H9 (cell line): ENCODE measurements at regions not wholly inside any gene's neighbourhood (a gene's known extent, or its start where the extent isn't known, plus 50 kb on each side); places are given as distances from the start of the nearest gene placed in this dataset.

ENCODE experiments used
- DNase-seq: peaks from one replicate; pipeline ENCODE4 v3.0.0-alpha.2; 2017
- H2AFZ ChIP-seq: one replicate; pipeline ENCODE4 v1.6.1; 2013; ENCODE audit warnings: mild to moderate bottlenecking, low read length, control low read depth, moderate library complexity
- H2AK5ac ChIP-seq: 2 replicates; pipeline ENCODE4 v1.6.1; 2013; ENCODE audit warnings: low read length, control low read depth, mixed read lengths; ENCODE audit not compliant: insufficient read length
- H2BK120ac ChIP-seq: one replicate; pipeline ENCODE4 v1.6.1; 2013; ENCODE audit warnings: low read depth, mild to moderate bottlenecking, low read length, control low read depth, inconsistent platforms; ENCODE audit not compliant: poor library complexity, severe bottlenecking
- H2BK12ac ChIP-seq: 2 replicates; pipeline ENCODE4 v1.6.1; 2013; ENCODE audit warnings: low read length, control low read depth, mixed read lengths, low read depth; ENCODE audit not compliant: insufficient read length
- H2BK15ac ChIP-seq: 2 replicates; pipeline ENCODE4 v1.6.1; 2013; ENCODE audit warnings: low read depth, low read length, control low read depth
- H2BK20ac ChIP-seq: one replicate; pipeline ENCODE4 v1.6.1; 2013; ENCODE audit warnings: low read depth, mild to moderate bottlenecking, low read length, control low read depth, inconsistent platforms; ENCODE audit not compliant: poor library complexity, severe bottlenecking
- H2BK5ac ChIP-seq: 2 replicates; pipeline ENCODE4 v1.6.1; 2013; ENCODE audit warnings: low read length, control low read depth, mixed read lengths; ENCODE audit not compliant: insufficient read length
- H3K14ac ChIP-seq: 2 replicates; pipeline ENCODE4 v1.6.1; 2013; ENCODE audit warnings: low read length, control low read depth; ENCODE audit not compliant: insufficient read depth
- H3K18ac ChIP-seq: 2 replicates; pipeline ENCODE4 v1.6.1; 2013; ENCODE audit warnings: low read depth, mild to moderate bottlenecking, mixed read lengths, low read length, control low read depth; ENCODE audit not compliant: insufficient read length
- H3K23ac ChIP-seq: 2 replicates; pipeline ENCODE4 v1.6.1; 2013; ENCODE audit warnings: low read length, control low read depth, mixed read lengths, low read depth; ENCODE audit not compliant: insufficient read length
- H3K23me2 ChIP-seq: 2 replicates; pipeline ENCODE4 v1.6.1; 2013; ENCODE audit warnings: low read depth, mild to moderate bottlenecking, mixed read lengths, low read length, control low read depth; ENCODE audit not compliant: insufficient read length, poor library complexity, severe bottlenecking
- H3K27ac ChIP-seq: 2 replicates; pipeline ENCODE4 v1.5.1; 2013; ENCODE audit warnings: low read length, control low read depth, mixed read lengths, low read depth; ENCODE audit not compliant: insufficient read length
- H3K27me3 ChIP-seq: 2 replicates; pipeline ENCODE4 v1.6.1; 2013; ENCODE audit warnings: low read length, control low read depth, inconsistent platforms; ENCODE audit not compliant: insufficient read depth
- H3K4ac ChIP-seq: 2 replicates; pipeline ENCODE4 v1.6.1; 2013; ENCODE audit warnings: low read depth, mild to moderate bottlenecking, control low read depth, inconsistent platforms, low read length, moderate library complexity
- H3K4me1 ChIP-seq: 2 replicates; pipeline ENCODE4 v1.6.1; 2013; ENCODE audit warnings: low read length, control low read depth, inconsistent platforms; ENCODE audit not compliant: insufficient read depth
- H3K4me2 ChIP-seq: 2 replicates; pipeline ENCODE4 v1.6.1; 2013; ENCODE audit warnings: low read length, control low read depth, mixed read lengths; ENCODE audit not compliant: insufficient read length, insufficient read depth
- H3K56ac ChIP-seq: 2 replicates; pipeline ENCODE4 v1.6.1; 2013; ENCODE audit warnings: low read depth, mild to moderate bottlenecking, mixed read lengths, low read length, control low read depth; ENCODE audit not compliant: insufficient read length
- H3K79me1 ChIP-seq: 2 replicates; pipeline ENCODE4 v1.6.1; 2013; ENCODE audit warnings: low read depth, mild to moderate bottlenecking, moderate library complexity, low read length, control low read depth, inconsistent platforms; ENCODE audit not compliant: insufficient read depth, poor library complexity, severe bottlenecking
- H3K79me2 ChIP-seq: 2 replicates; pipeline ENCODE4 v1.6.1; 2013; ENCODE audit warnings: low read length, control low read depth, inconsistent platforms; ENCODE audit not compliant: insufficient read depth
- H3K9ac ChIP-seq: 2 replicates; pipeline ENCODE4 v1.6.1; 2013; ENCODE audit warnings: low read length, control low read depth, mixed read lengths; ENCODE audit not compliant: insufficient read length; ENCODE audit errors: extremely low read depth
- H3K9me3 ChIP-seq: one replicate; pipeline ENCODE4 v1.6.1; 2013; ENCODE audit warnings: low read depth, low read length, inconsistent platforms; ENCODE audit not compliant: control insufficient read depth
- H3T11ph ChIP-seq: one replicate; pipeline ENCODE4 v1.6.1; 2013; ENCODE audit warnings: mild to moderate bottlenecking, low read length, control low read depth, inconsistent platforms
- H4K20me1 ChIP-seq: one replicate; pipeline ENCODE4 v1.6.1; 2013; ENCODE audit not compliant: control insufficient read depth, insufficient read length, insufficient read depth
- H4K5ac ChIP-seq: 2 replicates; pipeline ENCODE4 v1.6.1; 2013; ENCODE audit warnings: low read depth, mild to moderate bottlenecking, mixed read lengths, low read length, control low read depth; ENCODE audit not compliant: insufficient read length
- H4K8ac ChIP-seq: replicated peaks from 2 replicates; pipeline ENCODE4 v1.6.1; 2013; ENCODE audit warnings: low read length, control low read depth, mixed read lengths, low read depth; ENCODE audit not compliant: insufficient read length
- H4K91ac ChIP-seq: 2 replicates; pipeline ENCODE4 v1.6.1; 2013; ENCODE audit warnings: low read depth, mild to moderate bottlenecking, moderate library complexity, mixed read lengths, low read length, control low read depth; ENCODE audit not compliant: insufficient read length
- H3K27ac Mint-ChIP-seq, 3 experiments: 2 replicates in 2 of 3; 3 replicates in 1 of 3; pipeline ENCODE4 v1.8.0; 2020 to 2021; ENCODE audit warnings: mixed read lengths in 3 of 3, mild to moderate bottlenecking in 1 of 3, moderate library complexity in 1 of 3
- H3K27me3 Mint-ChIP-seq: 2 replicates; pipeline ENCODE4 v1.8.0; 2021; ENCODE audit warnings: low read depth, mild to moderate bottlenecking, moderate library complexity, mixed read lengths
- H3K36me3 Mint-ChIP-seq, 3 experiments: 2 replicates in 2 of 3; 3 replicates in 1 of 3; pipeline ENCODE4 v1.8.0; 2020 to 2021; ENCODE audit warnings: low read depth in 3 of 3, mixed read lengths in 3 of 3; ENCODE audit not compliant: insufficient read depth in 1 of 3
- H3K4me1 Mint-ChIP-seq, 2 experiments: 2 replicates each; pipeline ENCODE4 v1.8.0; 2020; ENCODE audit warnings: mixed read lengths in 2 of 2
- H3K4me3 Mint-ChIP-seq, 2 experiments: 2 replicates in 1 of 2; 3 replicates in 1 of 2; pipeline ENCODE4 v1.8.0; 2020 to 2021; ENCODE audit warnings: mild to moderate bottlenecking in 2 of 2, mixed read lengths in 2 of 2, moderate library complexity in 1 of 2
- H3K9me3 Mint-ChIP-seq, 2 experiments: 2 replicates in 1 of 2; 3 replicates in 1 of 2; pipeline ENCODE4 v1.8.0; 2020; ENCODE audit warnings: mild to moderate bottlenecking in 2 of 2, mixed read lengths in 2 of 2, moderate library complexity in 1 of 2
- CTCF ChIP-seq: fragments of 200-600 bp; sonication (generic); conservative IDR thresholded peaks from 3 replicates; pipeline ENCODE4 v1.8.0; 2021; ENCODE audit warnings: antibody characterized with exemption, mild to moderate bottlenecking
- WGBS: extraction: QIAGEN DNeasy Blood & Tissue Kit; methylation state at CpG from one replicate; pipeline ENCODE4 v1.1.7; 2013; ENCODE audit warnings: missing lambda C conversion rate, low lambda C conversion rate, mixed read lengths; ENCODE audit not compliant: insufficient read length; ENCODE audit errors: extremely low coverage; 5-methylcytosine and 5-hydroxymethylcytosine counted together

DNA sequence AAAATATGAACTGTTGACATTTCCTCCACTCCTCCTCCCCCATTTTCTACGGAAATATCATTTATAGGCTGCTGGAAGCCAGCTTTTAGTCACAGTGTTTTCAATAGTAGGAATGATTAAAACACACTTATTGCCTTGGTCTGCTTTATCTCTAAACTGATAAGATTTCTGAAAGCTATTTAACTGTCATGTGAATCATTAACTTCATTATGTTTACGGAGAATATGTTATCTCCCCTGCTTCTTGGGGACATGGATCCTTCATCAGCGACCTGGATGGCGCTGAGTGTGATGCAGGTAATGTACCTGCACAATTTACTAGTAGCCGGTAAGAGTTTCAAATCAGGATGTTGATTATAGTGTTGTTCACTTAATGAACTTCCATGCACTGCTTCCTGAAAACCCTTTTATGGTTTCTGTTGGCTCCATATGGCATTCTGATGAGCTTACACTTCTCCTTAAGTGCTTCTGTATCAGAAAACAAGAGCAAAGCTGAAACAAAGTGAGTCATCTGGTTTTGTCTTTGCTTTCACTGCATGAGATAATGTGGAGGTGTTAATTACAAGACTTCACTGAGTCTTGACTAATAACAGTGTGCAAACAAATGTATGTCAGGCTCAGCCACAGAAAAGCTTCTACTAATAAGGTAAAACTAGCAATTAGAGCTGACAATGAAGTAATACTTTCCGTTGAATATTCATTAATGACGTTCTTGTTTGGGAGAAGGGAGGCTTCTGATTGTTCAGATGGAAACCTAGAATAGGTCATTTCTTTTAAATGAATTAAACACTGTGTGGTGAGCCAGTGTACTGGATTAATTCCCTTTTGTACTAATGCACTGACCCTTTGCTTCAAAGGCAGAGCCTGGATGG is 162.4 kb upstream of the ZNF608 start:
- no peak overlapping the region for H3K9ac ChIP-seq
- H3K14ac ChIP-seq: no peak overlapping the region
- H3K79me1 ChIP-seq: no peaks in the 10 kb centered on the region
- no peak overlapping the region for H2BK15ac ChIP-seq
- H2BK20ac ChIP-seq: no peak overlapping the region
- Mint-ChIP-seq H3K9me3 (peaks cover 0 to 6% of the 10 kb centered on the region in 2 experiments; a peak in 1 of 5 replicates), H3K36me3 (no peaks in the 10 kb centered on the region; a peak in 1 of 7 replicates), H3K4me1 (peaks cover 42 to 46% of the 10 kb centered on the region in 2 experiments), H3K27me3 (peaks cover 39% of the 10 kb centered on the region), H3K4me3 (no peak overlapping the region), H3K27ac (no peak overlapping the region)
- no peaks in the 10 kb centered on the region; the same call in 1 of the 2 replicates for H3K4me1 ChIP-seq
- no peak overlapping the region for H3K27ac ChIP-seq
- no CpG with 5 or more reads among the region's 7 CpGs for WGBS
- no peak overlapping the region for H2AFZ ChIP-seq
- no peaks in the 10 kb centered on the region for H3K23me2 ChIP-seq
- TF ChIP-seq CTCF: no peak
- H3K23ac ChIP-seq: no peak overlapping the region
- no peak overlapping the region for H3K4me2 ChIP-seq
- H4K91ac ChIP-seq: no peak overlapping the region
- no peak overlapping the region for H3K4ac ChIP-seq
- H2BK5ac ChIP-seq: no peak overlapping the region
- no peak overlapping the region for H3T11ph ChIP-seq
- H3K27me3 ChIP-seq: peaks cover 1% of the 10 kb centered on the region; the same call in 1 of the 2 replicates
- H4K20me1 ChIP-seq: no peaks in the 10 kb centered on the region
- H3K56ac ChIP-seq: no peak overlapping the region
- H2AK5ac ChIP-seq: no peak overlapping the region
- H3K18ac ChIP-seq: no peak overlapping the region
- H4K8ac ChIP-seq: no peak overlapping the region
- H2BK12ac ChIP-seq: no peak overlapping the region
- no peak overlapping the region for H4K5ac ChIP-seq
- no peak for DNase-seq
- no peaks in the 10 kb centered on the region for H3K9me3 ChIP-seq
- H3K79me2 ChIP-seq: no peaks in the 10 kb centered on the region
- H2BK120ac ChIP-seq: no peak overlapping the region
